ENCODE measurements at regions not wholly inside any gene's neighbourhood (a gene's known extent, or its start where the extent isn't known, plus 50 kb on each side); places are given as distances from the start of the nearest gene placed in this dataset.
"Not testable (repeated sequence)": the region's sequence is repeated elsewhere in the genome, so short reads cannot be mapped to it uniquely, and the experiment has no call there.

GRCh38 chr13:50535050-50535449 lies 308.4 kb downstream of the DLEU7 start:
- intact Hi-C loops (cut with DNase I): no loop called here
- DNase-seq (ENCODE audit: low spot score): no peak

GRCh38 chr13:50537029-50537428 lies 306.5 kb downstream of the DLEU7 start:
- no peak for DNase-seq (ENCODE audit: low spot score)

GRCh38 chr13:50539791-50540530 lies 303.5 kb downstream of the DLEU7 start:
- intact Hi-C loops (cut with DNase I): no loop called here

More at GRCh38 chr13:50537029-50537428, 306.5 kb downstream of the DLEU7 start:
- intact Hi-C loops (cut with DNase I): no loop called here

GRCh38 chr13:50543141-50543540 lies 300.4 kb downstream of the DLEU7 start:
- no peak for DNase-seq (ENCODE audit: low spot score)

More at GRCh38 chr13:50539791-50540530, 303.5 kb downstream of the DLEU7 start:
- DNase-seq (ENCODE audit: low spot score): no peak

GRCh38 chr13:50543782-50544181 lies 299.7 kb downstream of the DLEU7 start:
- no peak for DNase-seq (ENCODE audit: low spot score)

More at GRCh38 chr13:50543141-50543540, 300.4 kb downstream of the DLEU7 start:
- intact Hi-C loops (cut with DNase I): no loop called here

GRCh38 chr13:50544211-50544610 lies 299.3 kb downstream of the DLEU7 start:
- DNase-seq (ENCODE audit: low spot score): no peak
- intact Hi-C loops (cut with DNase I): no loop called here

More at GRCh38 chr13:50543782-50544181, 299.7 kb downstream of the DLEU7 start:
- intact Hi-C loops (cut with DNase I): no loop called here

GRCh38 chr13:50547175-50547574 lies 296.3 kb downstream of the DLEU7 start:
- DNase-seq (ENCODE audit: low spot score); intact Hi-C loops (cut with DNase I): not testable (repeated sequence)

GRCh38 chr13:50548586-50548985 lies 294.9 kb downstream of the DLEU7 start:
- DNase-seq (ENCODE audit: low spot score): no peak
- intact Hi-C loops (cut with DNase I): no loop called here

- DNase-seq (ENCODE audit: low spot score): no peak
- intact Hi-C loops (cut with DNase I): no loop called here
Observed at GRCh38 chr13:50549221-50549942, 294.1 kb downstream of the DLEU7 start.

GRCh38 chr13:50550151-50550550 lies 293.3 kb downstream of the DLEU7 start:
- DNase-seq (ENCODE audit: low spot score): no peak
- intact Hi-C loops (cut with DNase I): no loop called here

- intact Hi-C loops (cut with DNase I): no loop called here
Observed at GRCh38 chr13:50552424-50552966, 291.0 kb downstream of the DLEU7 start.

GRCh38 chr13:50561739-50562138 lies 281.8 kb downstream of the DLEU7 start:
- intact Hi-C loops (cut with DNase I): no loop called here
- DNase-seq (ENCODE audit: low spot score): no peak

More at GRCh38 chr13:50552424-50552966, 291.0 kb downstream of the DLEU7 start:
- no peak for DNase-seq (ENCODE audit: low spot score)

- DNase-seq (ENCODE audit: low spot score): no peak
- intact Hi-C loops (cut with DNase I): no loop called here
Observed at GRCh38 chr13:50566646-50567045, 276.8 kb downstream of the DLEU7 start.

- no peak for DNase-seq (ENCODE audit: low spot score)
Observed at GRCh38 chr13:50572129-50572528, 271.4 kb downstream of the DLEU7 start.

GRCh38 chr13:50573066-50573465 lies 270.4 kb downstream of the DLEU7 start:
- DNase-seq (ENCODE audit: low spot score): no peak
- intact Hi-C loops (cut with DNase I): no loop called here

More at GRCh38 chr13:50572129-50572528, 271.4 kb downstream of the DLEU7 start:
- intact Hi-C loops (cut with DNase I): no loop called here

GRCh38 chr13:50574731-50575130 lies 268.8 kb downstream of the DLEU7 start:
- intact Hi-C loops (cut with DNase I): no loop called here
- DNase-seq (ENCODE audit: low spot score): no peak

GRCh38 chr13:50575138-50575537 lies 268.4 kb downstream of the DLEU7 start:
- DNase-seq (ENCODE audit: low spot score): no peak
- intact Hi-C loops (cut with DNase I): no loop called here

GRCh38 chr13:50576156-50576555 lies 267.3 kb downstream of the DLEU7 start:
- DNase-seq (ENCODE audit: low spot score): no peak
- intact Hi-C loops (cut with DNase I): no loop called here

- no peak for DNase-seq (ENCODE audit: low spot score)
- intact Hi-C loops (cut with DNase I): no loop called here
Observed at GRCh38 chr13:50577806-50578205, 265.7 kb downstream of the DLEU7 start.

- intact Hi-C loops (cut with DNase I): no loop called here
- DNase-seq (ENCODE audit: low spot score): no peak
Observed at GRCh38 chr13:50580684-50581305, 262.7 kb downstream of the DLEU7 start.

Measured in posterior vena cava (tissue), 2 donors.